Ovary (tissue), 7 donors: ENCODE measurements at regions not wholly inside any gene's neighbourhood (a gene's known extent, or its start where the extent isn't known, plus 50 kb on each side); places are given as distances from the start of the nearest gene placed in this dataset.

Source experiments
- DNase-seq, 5 donors: peaks; one replicate each; pipeline ENCODE4 v3.0.0-alpha.2; 2019 to 2020
- H3K27ac ChIP-seq, 2 donors: fragments of 200-600 bp; one replicate each; pipeline versions ENCODE4 v1.5.1 to v1.8.0; 2019 to 2022
- H3K27me3 ChIP-seq: fragments of 200-600 bp; one replicate; pipeline ENCODE4 v1.8.0; 2022
- H3K36me3 ChIP-seq: fragments of 200-600 bp; sonication (generic); one replicate; pipeline ENCODE4 v1.5.1; 2019
- H3K4me1 ChIP-seq: one replicate; pipeline ENCODE4 v1.8.1; 2013; ENCODE audit warnings: mild to moderate bottlenecking, moderate library complexity; ENCODE audit not compliant: insufficient read depth
- H3K4me3 ChIP-seq: fragments of 200-600 bp; sonication (generic); one replicate; pipeline ENCODE4 v1.5.1; 2017
- H3K9me3 ChIP-seq, 2 donors: fragments of 200-600 bp in 1 of 2; sonication (generic) in 1 of 2; one replicate each; pipeline versions ENCODE4 v1.5.1 to v1.8.1; 2013 to 2019; ENCODE audit warnings: mild to moderate bottlenecking in 1 of 2, moderate library complexity in 1 of 2
- EP300 ChIP-seq: sonication (generic); formaldehyde crosslinking; IDR thresholded peaks from one replicate; pipeline ENCODE4 v1.6.1; 2017; ENCODE audit warnings: antibody characterized with exemption
- POLR2A ChIP-seq: fragments of 450-650 bp; IDR thresholded peaks from one replicate; pipeline ENCODE4 v1.6.1; 2017; ENCODE audit warnings: antibody characterized with exemption, mild to moderate bottlenecking, moderate library complexity
- WGBS, 3 donors: extraction: QIAGEN DNeasy Blood & Tissue Kit in 1 of 3; methylation state at CpG; one replicate each; pipeline versions ENCODE4 v1.1.5 to v1.1.7; 2013 to 2017; 5-methylcytosine and 5-hydroxymethylcytosine counted together
- intact Hi-C, 4 donors: fragments of 100-400 bp; cut with DNase I; formaldehyde crosslinking; loops; one replicate each; pipeline versions ENCODE4 v1.11.0 to v1.15.1; 2022 to 2023
- TF ChIP-seq, protein P1 (sequence below), 3 donors: fragments of 450-650 bp in 2 of 3; fragments of 200-600 bp in 1 of 3; IDR thresholded peaks; one replicate each; pipeline versions ENCODE4 v1.5.1 to v1.8.0; 2016 to 2022; ENCODE audit warnings: antibody characterized with exemption in 3 of 3, mild to moderate bottlenecking in 1 of 3
- donor health status: DM: no; HTN: no; CAD: no; lungs with moderate emphysema.
- donor health status: DM: no; HTN: no; CAD: no.
- donor health status: Bipolar disorder and iron deficiency.
- donor health status: DM: no; HTN: no; CAD: no.
- donor health status: DM: yes; HTN: yes; CAD: no.

DNA sequence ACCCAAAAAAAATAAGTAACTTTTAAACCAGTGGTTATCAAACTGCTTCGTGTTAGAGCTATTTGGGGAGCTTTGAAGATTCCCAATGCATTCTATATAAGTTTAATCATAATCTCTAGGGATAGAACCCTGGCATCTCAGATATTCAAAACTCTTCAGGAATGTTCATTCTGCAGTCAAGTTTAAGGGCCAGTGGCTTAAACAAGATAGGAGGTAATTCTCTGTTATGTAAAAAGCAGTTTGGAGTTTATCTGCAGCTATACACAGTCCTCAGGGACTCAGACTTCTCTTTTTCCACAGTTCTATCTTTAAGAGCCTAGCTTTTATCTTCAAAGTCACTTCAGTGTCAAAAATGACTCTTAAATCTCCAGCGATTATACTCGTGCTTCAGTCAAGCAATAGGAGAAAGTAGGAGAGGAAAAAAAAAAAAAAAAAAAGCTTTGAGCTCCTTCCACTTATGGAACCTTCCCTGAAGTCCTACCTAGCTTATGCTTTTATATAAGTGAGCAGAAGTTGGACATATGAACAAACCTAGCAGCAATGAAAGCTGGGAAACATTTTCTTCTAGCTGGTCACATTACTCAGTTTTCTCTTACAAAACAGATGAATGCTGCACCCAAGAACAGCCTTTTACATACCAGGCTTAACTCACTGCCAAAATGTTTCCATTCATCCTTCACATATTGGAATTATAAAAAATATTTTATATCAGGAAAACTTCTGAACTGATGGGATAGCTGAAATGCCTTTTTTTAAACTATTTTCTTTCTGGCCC is 302.8 kb downstream of the FSCB start:
- no peaks in the 10 kb centered on the region for H3K36me3 ChIP-seq
- 2 to 5% (median 4%) methylated on average over 3 of the region's 3 CpGs for whole genome bisulfite sequencing, 3 donors
- no peaks in the 10 kb centered on the region for H3K27me3 ChIP-seq
- no peak for DNase-seq
- TF ChIP-seq EP300 = no peak
- TF ChIP-seq, protein P1, sequence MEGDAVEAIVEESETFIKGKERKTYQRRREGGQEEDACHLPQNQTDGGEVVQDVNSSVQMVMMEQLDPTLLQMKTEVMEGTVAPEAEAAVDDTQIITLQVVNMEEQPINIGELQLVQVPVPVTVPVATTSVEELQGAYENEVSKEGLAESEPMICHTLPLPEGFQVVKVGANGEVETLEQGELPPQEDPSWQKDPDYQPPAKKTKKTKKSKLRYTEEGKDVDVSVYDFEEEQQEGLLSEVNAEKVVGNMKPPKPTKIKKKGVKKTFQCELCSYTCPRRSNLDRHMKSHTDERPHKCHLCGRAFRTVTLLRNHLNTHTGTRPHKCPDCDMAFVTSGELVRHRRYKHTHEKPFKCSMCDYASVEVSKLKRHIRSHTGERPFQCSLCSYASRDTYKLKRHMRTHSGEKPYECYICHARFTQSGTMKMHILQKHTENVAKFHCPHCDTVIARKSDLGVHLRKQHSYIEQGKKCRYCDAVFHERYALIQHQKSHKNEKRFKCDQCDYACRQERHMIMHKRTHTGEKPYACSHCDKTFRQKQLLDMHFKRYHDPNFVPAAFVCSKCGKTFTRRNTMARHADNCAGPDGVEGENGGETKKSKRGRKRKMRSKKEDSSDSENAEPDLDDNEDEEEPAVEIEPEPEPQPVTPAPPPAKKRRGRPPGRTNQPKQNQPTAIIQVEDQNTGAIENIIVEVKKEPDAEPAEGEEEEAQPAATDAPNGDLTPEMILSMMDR (IDR thresholded peaks at IDR 0.05) = no peak
- TF ChIP-seq POLR2A = no peak
- intact Hi-C loops = no loop called here
- no peak overlapping the region for H3K4me3 ChIP-seq
- no peak overlapping the region for H3K27ac ChIP-seq
- no peaks in the 10 kb centered on the region for H3K4me1 ChIP-seq
- no peaks in the 10 kb centered on the region for H3K9me3 ChIP-seq

DNA sequence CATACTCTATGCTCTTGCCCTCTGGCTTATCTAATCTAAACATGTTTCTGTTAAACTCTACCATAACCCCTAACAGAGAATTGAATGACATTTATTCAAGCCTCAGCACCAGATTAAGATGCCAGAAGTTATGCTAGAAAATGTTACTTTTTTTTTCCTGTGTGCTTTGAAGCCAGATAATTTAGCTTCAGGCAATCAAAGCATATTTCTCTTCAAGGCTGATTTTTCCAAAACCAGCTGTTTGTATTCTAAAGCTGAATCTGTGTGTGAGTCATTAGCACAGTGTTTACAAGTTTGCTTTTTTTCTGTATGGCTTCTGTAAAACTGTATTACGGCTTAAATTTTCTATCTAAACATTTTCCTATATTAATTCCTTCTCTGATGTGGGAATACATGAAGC is 326.1 kb downstream of the FSCB start:
- Histone ChIP-seq H3K27ac (no peak overlapping the region), H3K4me3 (no peak overlapping the region), H3K36me3 (no peaks in the 10 kb centered on the region), H3K4me1 (no peaks in the 10 kb centered on the region), H3K27me3 (peaks cover 2% of the 10 kb centered on the region), H3K9me3 (no peaks in the 10 kb centered on the region)
- TF ChIP-seq POLR2A (no peak), EP300 (no peak)
- TF ChIP-seq, protein P1 (IDR thresholded peaks at IDR 0.05) = no peak
- intact Hi-C loops = no loop called here
- DNase-seq = no peak
- 4 to 10% (median 6%) methylated on average over 1 of the region's 1 CpG for WGBS, 3 donors

DNA sequence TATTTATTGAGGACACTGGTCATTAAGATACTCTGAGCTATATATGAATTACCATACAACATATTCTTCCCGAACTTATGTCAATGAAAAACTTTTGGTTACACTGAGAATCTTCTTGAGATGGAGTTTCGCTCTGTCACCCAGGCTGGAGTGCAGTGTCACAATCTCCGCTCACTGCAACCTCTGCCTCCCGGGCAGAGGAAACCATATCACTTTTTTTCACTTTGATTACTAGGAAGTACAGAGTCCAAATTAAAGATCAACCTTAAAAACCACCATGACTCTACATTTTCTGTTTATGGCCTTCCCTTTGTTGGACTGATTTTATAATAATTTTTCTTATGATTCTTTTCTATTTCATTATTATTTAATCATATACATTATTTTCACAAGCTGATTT is 336.5 kb downstream of the FSCB start:
- WGBS, 3 donors = 89 to 93% (median 89%) methylated on average over 4 of the region's 4 CpGs
- Histone ChIP-seq H3K9me3 (no peaks in the 10 kb centered on the region), H3K27me3 (no peaks in the 10 kb centered on the region), H3K27ac (no peak overlapping the region), H3K4me3 (no peak overlapping the region), H3K4me1 (no peaks in the 10 kb centered on the region), H3K36me3 (no peaks in the 10 kb centered on the region)
- no peak for DNase-seq
- no peak for TF ChIP-seq POLR2A
- TF ChIP-seq EP300 = no peak
- TF ChIP-seq, protein P1 (IDR thresholded peaks at IDR 0.05) = no peak
- intact Hi-C loops = loop anchor here in 1 of 4 donors (10.0 kb wide), 1 partner anchor 136 kb away; no protein-coding TSS in a partner anchor

DNA sequence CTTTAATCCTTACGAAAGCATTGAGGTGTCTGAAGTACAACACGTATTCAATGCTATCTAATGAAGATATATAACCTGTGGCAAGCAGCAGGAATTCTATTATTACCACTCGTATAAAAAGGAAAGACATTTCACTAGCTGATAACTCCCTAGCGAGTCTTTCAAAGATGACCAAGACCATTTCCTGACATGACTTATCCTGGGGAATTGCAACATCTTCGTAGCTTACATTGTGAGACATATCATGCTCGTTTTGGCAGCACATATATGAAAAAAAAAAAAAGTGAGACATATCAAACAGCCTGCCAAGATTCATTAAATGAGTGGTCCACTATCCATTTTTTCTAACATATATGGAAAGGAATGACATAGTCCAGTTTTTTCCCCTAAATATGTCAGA is 337.0 kb downstream of the FSCB start:
- DNase-seq = no peak
- Histone ChIP-seq H3K4me1 (no peaks in the 10 kb centered on the region), H3K36me3 (no peaks in the 10 kb centered on the region), H3K9me3 (no peaks in the 10 kb centered on the region), H3K27ac (no peak overlapping the region), H3K4me3 (no peak overlapping the region), H3K27me3 (no peaks in the 10 kb centered on the region)
- TF ChIP-seq, protein P1 (IDR thresholded peaks at IDR 0.05) = no peak
- TF ChIP-seq EP300 (no peak), POLR2A (no peak)
- WGBS, 3 donors = 54 to 74% (median 67%) methylated on average over 6 of the region's 6 CpGs
- intact Hi-C loops = loop anchor here in 1 of 4 donors (10.0 kb wide), 1 partner anchor 135 kb away; no protein-coding TSS in a partner anchor
